Osteoblast (primary cell): ENCODE measurements at regions not wholly inside any gene's neighbourhood (a gene's known extent, or its start where the extent isn't known, plus 50 kb on each side); places are given as distances from the start of the nearest gene placed in this dataset.

Experiments used
- DNase-seq: peaks from one replicate; pipeline ENCODE4 v3.0.0; 2011; ENCODE audit warnings: low spot score, mixed read lengths; ENCODE audit not compliant: insufficient read length; ENCODE audit errors: missing footprints
- H2AFZ ChIP-seq: 2 replicates; pipeline ENCODE4 v1.6.0; 2011; ENCODE audit warnings: mild to moderate bottlenecking, low read length
- H3K27ac ChIP-seq: 2 replicates; pipeline ENCODE4 v1.5.1; 2011; ENCODE audit warnings: mild to moderate bottlenecking, low read depth, low read length, moderate library complexity
- H3K27me3 ChIP-seq: 2 replicates; pipeline ENCODE4 v1.6.0; 2012; ENCODE audit warnings: mild to moderate bottlenecking, control low read depth, inconsistent platforms, low read length, moderate library complexity; ENCODE audit not compliant: insufficient read depth
- H3K36me3 ChIP-seq: 2 replicates; pipeline ENCODE4 v1.5.1; 2011; ENCODE audit warnings: mild to moderate bottlenecking, low read length, control low read depth, moderate library complexity; ENCODE audit not compliant: insufficient read depth
- H3K4me1 ChIP-seq: 2 replicates; pipeline ENCODE4 v1.5.1; 2011; ENCODE audit warnings: mild to moderate bottlenecking, low read length, control low read depth, moderate library complexity; ENCODE audit not compliant: insufficient read depth
- H3K4me2 ChIP-seq: 2 replicates; pipeline ENCODE4 v1.6.0; 2011; ENCODE audit warnings: mild to moderate bottlenecking, low read length; ENCODE audit not compliant: insufficient read depth
- H3K4me3 ChIP-seq: fragments of 200-600 bp; sonication (generic); 3 replicates; pipeline ENCODE4 v1.5.1; 2012; ENCODE audit warnings: mild to moderate bottlenecking, low read length, inconsistent platforms; ENCODE audit not compliant: insufficient read depth
- H3K79me2 ChIP-seq: 2 replicates; pipeline ENCODE4 v1.6.0; 2012; ENCODE audit warnings: mild to moderate bottlenecking, low read length, control low read depth, inconsistent platforms; ENCODE audit not compliant: insufficient read depth
- H3K9me3 ChIP-seq: 2 replicates; pipeline ENCODE4 v1.5.1; 2011; ENCODE audit warnings: low read depth, low read length, control low read depth
- H4K20me1 ChIP-seq: 2 replicates; pipeline ENCODE4 v1.6.0; 2012; ENCODE audit warnings: mild to moderate bottlenecking, low read length, control low read depth; ENCODE audit not compliant: insufficient read depth
- TF ChIP-seq, protein P1 (sequence below): IDR thresholded peaks from 2 replicates; pipeline ENCODE4 v1.5.1; 2011; ENCODE audit warnings: mild to moderate bottlenecking, low read depth, low read length, moderate library complexity; ENCODE audit errors: extremely low read depth

DNA sequence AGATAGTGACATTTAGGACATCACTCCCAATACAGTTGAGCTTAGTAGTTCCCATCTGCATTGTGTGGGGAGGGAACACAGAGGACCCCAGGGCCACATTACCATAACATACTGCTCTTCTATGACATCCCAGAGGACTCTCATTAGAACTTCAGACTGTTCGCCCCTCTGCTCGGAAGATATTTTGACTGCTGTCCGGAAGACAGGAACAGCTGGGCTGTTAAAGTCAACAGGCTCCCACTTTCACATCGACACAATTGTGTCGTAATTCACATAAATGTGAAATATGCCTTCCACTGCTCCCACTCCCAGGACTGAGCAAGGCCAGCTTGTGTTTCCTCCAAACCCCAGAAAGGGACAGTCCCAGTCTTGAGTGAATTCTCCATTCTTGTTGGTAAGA, 158.4 kb downstream of the SEC16B start:
- no peak for DNase-seq
- H2AFZ ChIP-seq: no peak overlapping the region

DNA sequence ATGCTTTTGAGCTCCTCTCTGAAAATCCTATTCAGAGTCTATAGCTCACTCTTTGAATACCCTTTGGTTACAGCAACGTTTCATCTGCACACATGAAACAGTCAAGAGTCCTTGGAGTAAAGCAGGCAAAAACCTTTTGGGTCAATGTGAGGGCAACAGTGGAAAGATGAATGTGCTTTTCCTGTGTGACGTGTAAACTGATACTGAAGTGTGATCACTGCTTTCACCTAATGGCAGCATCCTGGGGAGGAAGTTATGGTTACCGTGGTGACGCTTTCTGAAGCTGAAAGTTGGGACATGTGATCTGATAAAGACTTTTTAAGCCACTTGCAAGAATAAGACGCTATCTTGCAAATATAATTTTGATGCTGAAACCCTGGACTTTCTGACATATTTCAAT, 160.0 kb downstream of the SEC16B start:
- H4K20me1 ChIP-seq: no peaks in the 10 kb centered on the region
- no peak for DNase-seq
- H3K4me3 ChIP-seq: no peak overlapping the region
- no peak overlapping the region for H3K4me2 ChIP-seq
- no peak overlapping the region for H3K27ac ChIP-seq
- no peaks in the 10 kb centered on the region for H3K27me3 ChIP-seq
- H3K79me2 ChIP-seq: no peaks in the 10 kb centered on the region
- H3K9me3 ChIP-seq: no peaks in the 10 kb centered on the region
- H2AFZ ChIP-seq: no peak overlapping the region
- H3K36me3 ChIP-seq: no peaks in the 10 kb centered on the region
- TF ChIP-seq, protein P1, sequence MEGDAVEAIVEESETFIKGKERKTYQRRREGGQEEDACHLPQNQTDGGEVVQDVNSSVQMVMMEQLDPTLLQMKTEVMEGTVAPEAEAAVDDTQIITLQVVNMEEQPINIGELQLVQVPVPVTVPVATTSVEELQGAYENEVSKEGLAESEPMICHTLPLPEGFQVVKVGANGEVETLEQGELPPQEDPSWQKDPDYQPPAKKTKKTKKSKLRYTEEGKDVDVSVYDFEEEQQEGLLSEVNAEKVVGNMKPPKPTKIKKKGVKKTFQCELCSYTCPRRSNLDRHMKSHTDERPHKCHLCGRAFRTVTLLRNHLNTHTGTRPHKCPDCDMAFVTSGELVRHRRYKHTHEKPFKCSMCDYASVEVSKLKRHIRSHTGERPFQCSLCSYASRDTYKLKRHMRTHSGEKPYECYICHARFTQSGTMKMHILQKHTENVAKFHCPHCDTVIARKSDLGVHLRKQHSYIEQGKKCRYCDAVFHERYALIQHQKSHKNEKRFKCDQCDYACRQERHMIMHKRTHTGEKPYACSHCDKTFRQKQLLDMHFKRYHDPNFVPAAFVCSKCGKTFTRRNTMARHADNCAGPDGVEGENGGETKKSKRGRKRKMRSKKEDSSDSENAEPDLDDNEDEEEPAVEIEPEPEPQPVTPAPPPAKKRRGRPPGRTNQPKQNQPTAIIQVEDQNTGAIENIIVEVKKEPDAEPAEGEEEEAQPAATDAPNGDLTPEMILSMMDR: no peak
- no peaks in the 10 kb centered on the region for H3K4me1 ChIP-seq

More for the DNA sequence above, 158.4 kb downstream of the SEC16B start:
- Histone ChIP-seq H3K9me3 (no peaks in the 10 kb centered on the region), H3K79me2 (no peaks in the 10 kb centered on the region), H3K4me2 (no peak overlapping the region), H3K27ac (no peak overlapping the region), H4K20me1 (no peaks in the 10 kb centered on the region), H3K27me3 (no peaks in the 10 kb centered on the region), H3K4me3 (no peak overlapping the region), H3K4me1 (no peaks in the 10 kb centered on the region), H3K36me3 (no peaks in the 10 kb centered on the region)
- TF ChIP-seq, protein P1: no peak

DNA sequence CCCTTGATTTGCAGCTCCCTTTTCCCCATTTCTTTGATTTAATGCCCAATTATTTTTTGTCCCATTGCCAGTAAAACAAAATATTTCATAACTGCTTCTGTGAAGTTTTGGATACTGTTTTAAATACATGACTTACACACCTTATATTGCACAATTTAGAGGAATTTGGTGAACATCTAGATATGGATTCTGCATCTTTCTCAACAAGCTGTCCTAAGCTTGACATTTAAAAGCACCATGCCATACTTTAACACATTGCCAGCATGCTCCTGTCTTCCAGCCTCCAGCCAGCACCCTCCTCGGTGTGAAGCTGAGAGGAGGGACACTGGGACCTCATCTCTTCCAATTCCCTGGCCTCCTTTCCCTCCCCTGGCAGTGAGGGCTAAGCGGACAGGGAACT, 167.6 kb downstream of the SEC16B start:
- TF ChIP-seq, protein P1: no peak
- Histone ChIP-seq H3K36me3 (no peaks in the 10 kb centered on the region), H3K27me3 (no peaks in the 10 kb centered on the region), H4K20me1 (no peaks in the 10 kb centered on the region), H3K4me2 (no peak overlapping the region), H3K4me1 (no peaks in the 10 kb centered on the region), H3K79me2 (no peaks in the 10 kb centered on the region), H3K9me3 (no peaks in the 10 kb centered on the region), H3K4me3 (no peak overlapping the region), H3K27ac (no peak overlapping the region), H2AFZ (no peak overlapping the region)
- DNase-seq: no peak

DNA sequence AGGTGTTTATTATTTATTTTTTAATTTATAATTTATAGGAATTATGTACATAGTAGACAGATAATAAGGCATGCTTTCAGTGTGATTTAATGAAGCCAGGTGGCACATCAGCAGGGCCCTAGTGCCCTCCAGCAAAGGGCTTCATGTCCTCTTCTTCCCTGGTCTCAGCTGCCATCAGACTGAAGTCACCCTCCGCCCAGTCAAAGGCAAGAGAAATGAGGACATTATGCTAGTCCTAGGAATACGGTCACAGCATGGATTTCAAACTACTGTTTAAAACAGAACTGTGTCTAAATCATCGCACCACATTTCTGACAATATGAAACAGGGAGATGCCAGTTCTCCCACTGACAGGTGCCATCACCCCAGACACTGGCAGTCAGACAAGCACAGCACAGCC, 168.1 kb downstream of the SEC16B start:
- DNase-seq: no peak
- Histone ChIP-seq H3K79me2 (no peaks in the 10 kb centered on the region), H4K20me1 (no peaks in the 10 kb centered on the region), H3K27ac (no peak overlapping the region), H3K36me3 (no peaks in the 10 kb centered on the region), H3K4me2 (no peak overlapping the region), H3K9me3 (no peaks in the 10 kb centered on the region), H3K27me3 (no peaks in the 10 kb centered on the region), H2AFZ (no peak overlapping the region), H3K4me3 (no peak overlapping the region), H3K4me1 (no peaks in the 10 kb centered on the region)
- TF ChIP-seq, protein P1: no peak
